DMS153 treated with DMSO at 0.1 percent for 48 hours (cell line): ENCODE measurements at regions not wholly inside any gene's neighbourhood (a gene's known extent, or its start where the extent isn't known, plus 50 kb on each side); places are given as distances from the start of the nearest gene placed in this dataset.
A peak's percentile ranks its signal among the peaks of the same experiment; 100 is the strongest.
"Not testable (repeated sequence)": the region's sequence is repeated elsewhere in the genome, so short reads cannot be mapped to it uniquely, and the experiment has no call there.

ENCODE experiments used
- DNase-seq: peaks from one replicate; lab custom pipeline; 2025; ENCODE audit not compliant: unreplicated experiment; lab: John Stamatoyannopoulos, UW

DNA sequence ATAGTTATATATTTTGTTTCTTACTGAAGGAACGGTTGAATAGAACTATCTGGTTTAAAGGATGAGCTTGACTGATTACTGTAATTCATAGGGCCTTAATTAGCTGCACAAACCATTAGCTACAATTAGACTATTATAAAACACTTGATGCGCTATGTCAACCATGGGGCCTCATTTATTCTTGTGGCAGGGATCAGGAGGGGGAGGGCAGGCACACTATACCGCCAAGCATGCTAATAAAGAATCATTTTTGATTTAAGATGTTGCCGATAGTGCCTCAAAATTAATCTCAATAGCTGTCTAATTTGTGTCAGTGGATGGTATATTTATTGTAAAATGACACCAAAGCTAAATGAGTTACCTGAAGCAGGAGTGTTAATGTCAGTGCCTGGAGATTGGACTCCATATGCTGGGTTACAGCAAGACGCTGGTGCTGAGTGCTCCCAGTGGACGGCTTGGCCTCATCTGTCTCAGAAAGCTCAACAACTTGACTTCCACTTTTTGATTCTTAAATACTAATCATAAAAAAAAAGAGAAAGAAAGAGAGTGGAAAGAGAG is 1007.0 kb upstream of the CELF4 start:
- DNase-seq, result no peak

DNA sequence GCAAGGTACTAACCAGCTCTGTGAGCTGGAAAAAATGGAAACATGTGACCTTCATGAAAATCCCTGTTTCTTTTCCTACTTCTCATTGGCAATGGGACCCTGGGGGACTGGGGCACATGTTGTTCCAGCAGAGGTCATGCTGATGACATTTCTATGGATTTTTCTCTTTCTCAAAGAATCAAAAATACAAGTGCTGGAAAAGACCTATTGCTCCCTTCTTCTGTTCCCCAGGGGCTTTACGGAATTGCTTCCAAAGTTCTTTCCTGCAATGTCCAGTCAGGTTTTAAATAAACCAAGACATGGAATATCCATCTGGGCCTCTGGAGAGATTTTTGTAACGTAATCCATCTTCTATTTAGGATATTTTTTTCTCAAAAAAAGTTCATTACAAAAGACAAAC is 1006.1 kb upstream of the CELF4 start:
- DNase-seq, result no peak

DNA sequence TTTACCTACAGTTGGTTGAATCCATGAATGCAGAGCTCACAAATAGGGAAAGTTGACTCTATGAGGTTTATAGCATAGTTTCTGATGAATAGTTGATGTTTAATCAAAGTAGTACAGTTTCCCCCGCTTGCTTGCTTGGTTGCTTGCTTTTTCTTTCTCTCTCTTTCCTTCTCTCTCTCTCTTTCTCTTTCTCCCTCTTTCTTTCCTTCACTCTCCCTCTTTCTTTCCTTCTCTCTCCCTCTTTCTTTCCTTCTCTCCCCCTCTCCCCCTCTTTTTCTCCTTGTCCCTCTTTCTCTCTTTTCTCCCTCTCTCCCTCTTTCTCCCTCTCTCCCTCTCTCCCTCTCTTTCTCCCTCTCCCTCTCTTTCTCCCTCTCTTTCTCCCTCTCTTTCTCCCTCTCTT is 999.9 kb upstream of the CELF4 start:
- DNase-seq, result no peak

DNA sequence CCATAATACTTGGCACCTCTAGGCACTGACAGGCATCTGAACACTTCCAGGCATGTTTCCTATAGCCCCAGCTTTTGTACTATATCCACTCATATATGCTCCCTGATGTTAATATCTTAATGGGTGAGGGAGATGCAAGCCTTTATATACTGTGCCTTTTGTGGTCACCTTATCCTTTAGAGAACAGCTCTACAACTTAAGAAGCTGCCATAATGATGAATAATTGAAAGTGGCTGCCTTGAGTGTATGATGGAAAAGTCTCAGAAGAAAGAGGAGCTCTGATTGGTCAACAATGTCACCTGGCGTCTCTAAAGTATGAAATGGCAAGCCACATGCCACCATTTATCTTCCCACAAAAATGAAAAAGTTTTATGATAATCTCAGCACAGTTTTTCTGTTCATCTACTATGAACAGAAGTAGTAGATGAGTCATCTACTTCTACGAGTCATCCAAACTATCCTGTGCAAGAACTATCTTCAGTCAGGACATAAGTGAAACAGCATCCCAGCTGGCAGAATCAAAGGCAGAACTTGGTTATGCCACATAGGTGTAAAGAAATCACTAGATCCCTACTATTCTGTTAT is 997.9 kb upstream of the CELF4 start:
- no peak for DNase-seq

DNA sequence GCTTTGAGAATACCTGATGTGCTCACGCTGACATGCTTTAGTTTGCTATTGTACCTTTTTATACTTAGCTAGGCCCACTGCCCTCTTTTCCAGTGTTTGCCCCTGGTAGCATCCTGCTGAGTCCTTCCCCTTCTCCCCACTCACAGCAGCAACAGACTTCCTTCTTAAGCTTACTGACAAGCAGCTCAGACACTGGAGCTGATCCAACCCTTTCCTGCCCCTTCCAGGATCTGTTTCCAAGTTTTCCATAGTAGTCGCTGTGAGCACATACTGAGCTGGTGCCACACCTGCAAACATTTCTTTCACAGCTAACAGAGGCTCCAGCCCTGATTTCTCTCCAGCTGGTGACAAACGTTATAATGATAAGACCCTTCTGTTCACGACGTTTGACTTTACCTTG is 991.4 kb upstream of the CELF4 start:
- DNase-seq, result no peak

DNA sequence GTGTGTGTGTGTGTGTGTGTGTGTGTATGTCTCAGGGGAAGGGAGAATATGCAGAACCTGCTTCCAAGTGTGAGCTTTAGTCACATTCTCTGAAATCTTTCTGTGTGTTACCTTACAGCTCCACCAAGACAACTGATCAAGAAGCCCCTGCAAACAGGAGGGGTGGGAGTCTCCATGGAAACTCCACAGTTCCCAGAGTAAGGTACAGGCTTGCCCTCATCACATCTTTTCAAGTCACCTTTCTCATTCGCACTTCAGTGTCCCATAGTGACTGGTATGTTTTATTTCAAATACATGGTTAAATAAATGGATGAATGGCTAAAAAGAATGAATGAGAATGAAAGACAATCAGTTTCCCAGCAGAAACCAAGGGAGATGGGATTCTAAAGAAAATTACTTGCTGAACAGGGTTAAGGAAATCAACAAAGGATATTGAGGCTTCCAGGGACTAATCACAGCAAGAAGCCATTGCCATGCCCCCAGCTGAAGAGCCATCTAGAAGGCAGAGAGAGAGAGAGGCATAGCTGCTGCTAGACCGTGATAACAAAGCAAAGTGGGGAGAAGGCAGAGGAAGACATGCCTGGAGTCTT is 987.2 kb upstream of the CELF4 start:
- no peak for DNase-seq

DNA sequence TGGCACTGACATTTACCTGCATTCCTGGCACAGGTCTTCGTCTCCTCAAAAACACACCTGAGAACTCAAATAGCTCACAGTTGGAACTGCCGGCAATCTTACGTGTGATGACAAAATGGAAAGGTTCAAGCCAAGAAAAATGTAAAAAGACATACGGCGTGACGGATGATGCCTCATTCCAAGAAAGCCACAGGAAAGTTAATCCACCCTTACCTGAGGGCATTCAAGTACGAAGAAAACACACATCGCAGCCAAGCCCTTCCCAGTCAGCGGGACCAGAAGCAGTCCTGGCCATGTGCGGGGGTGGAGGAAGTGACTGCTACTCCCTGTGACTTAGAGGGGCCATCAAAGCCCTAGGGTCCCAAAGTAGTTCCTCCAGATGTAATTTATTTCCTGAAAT is 986.3 kb upstream of the CELF4 start:
- no peak for DNase-seq

DNA sequence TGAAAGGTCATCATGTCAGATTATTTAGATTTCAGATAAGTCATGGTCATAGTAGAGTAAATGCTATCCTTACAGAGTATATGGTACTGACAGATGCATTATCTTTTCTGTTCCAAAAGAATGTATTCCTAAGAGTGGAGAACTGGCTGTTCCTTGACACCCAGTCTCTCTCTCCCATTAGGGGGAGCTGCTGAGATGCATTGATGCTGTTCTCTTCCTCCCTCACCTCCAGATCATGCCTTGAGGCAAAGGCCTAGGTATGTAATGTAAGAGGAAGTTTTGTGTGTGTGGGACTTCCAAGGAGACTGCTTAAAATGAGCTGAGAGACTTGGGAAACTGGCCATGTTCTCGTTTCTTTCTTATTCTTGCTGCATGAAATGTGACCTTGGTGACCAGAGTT is 979.5 kb upstream of the CELF4 start:
- no peak for DNase-seq

DNA sequence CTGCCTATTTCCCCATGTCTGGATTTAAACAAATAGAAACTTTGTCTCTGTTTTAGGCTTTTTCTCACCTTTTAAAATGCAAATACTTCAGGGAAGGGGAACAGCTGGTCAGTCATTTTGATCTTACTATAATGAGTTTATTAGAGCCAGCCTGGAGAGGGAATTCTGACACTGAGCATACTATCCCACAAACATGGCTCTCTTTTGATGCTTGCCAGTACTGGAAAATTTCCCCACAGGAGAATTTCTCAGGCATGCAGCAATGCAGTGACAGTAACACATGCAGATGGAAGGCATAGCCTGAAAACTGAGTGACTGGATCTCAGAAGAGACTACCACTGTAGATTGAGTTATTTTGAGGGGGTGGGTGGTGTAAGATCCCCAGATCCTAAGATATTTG is 974.3 kb upstream of the CELF4 start:
- DNase-seq, result no peak

DNA sequence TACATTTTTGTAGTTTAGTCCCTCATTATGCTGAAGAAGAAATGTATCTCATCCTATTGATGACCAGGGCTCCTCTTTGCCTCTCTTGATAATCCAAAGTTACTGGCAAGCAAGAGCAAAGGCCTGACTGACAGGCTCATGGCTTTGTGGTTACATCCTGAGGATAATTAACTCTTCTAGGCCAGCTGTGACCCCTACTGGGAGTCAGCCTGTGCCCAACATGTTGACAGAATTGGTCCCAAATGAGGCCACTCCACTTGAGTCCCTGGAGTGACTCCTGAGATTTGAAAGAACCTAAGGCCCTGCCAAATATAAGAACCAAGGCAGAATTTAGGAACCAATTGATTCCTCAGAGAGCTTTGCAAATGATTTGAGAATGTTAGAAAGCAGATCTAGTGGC is 973.8 kb upstream of the CELF4 start:
- no peak for DNase-seq

DNA sequence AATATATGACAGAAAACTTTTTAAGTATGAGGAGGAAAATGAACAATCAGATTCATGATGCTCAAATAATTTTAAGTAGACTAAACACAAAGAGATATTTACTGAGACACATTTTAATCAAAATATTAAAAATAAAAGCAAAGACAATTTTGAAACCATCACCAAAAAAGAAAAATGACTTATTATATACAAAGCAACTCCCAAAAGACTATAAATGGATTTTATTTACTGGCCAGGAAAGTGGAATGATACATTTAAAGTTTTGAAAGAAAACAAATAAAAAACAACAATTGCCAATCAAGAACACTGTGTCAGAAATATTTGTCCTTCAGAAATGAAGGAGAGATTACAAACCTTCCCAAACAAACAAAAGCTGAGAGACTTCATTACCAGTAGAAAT is 968.5 kb upstream of the CELF4 start:
- no peak for DNase-seq

DNA sequence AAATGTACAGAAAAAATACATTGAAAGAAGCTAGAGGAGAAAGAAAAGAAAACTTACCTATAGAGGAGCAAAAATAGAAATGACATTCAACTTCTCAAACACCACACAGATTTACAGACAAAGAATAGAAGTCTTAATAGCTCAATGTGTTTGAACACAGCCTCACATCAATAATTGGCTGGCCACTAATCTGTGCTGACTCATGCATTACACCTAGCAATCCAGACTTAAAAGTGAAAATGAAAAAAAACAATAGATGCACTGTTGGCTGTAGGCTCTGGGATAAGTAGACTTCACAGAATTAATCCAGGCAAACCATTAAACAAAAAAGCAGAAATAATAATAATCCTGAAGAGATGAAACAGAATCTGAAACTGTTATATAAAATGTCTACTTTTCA is 961.3 kb upstream of the CELF4 start:
- no peak for DNase-seq

DNA sequence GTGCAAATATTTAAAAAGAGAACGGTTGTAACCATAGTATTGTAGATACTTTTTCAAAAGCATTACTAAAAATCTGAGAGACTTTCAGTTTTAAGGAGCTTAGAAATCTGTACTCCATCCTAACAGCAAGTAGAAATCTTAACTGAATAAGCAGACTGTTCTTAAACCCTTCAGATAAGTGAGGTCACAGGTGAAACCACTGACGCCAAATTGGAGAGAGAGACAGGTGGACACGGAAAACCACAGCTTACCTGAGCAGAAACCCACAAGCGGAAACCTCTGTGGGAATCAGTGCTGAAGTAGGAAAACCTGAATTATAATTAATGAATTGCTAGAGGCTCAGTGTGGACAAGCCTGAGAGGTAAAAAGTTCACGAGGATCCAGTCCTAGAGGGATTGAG is 959.4 kb upstream of the CELF4 start:
- no peak for DNase-seq

DNA sequence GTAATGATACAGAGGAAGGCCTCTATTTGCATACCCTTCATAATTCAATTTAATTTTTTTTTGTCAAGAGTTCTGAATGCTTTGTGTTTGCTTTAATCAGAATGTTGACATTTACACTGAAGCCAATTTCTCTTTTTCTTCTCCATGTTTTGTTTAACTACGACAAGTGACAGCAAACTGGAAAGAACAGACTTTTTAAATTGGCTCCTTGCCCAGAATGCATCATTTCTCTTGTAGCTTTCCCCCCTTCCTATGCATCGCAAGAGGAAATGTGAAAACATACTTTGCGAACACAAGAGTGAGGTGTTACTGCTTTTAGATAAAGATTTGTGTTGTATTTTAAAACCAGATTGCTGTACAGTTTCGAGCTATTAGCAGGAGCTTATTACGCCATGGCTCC is 955.2 kb upstream of the CELF4 start:
- peak; percentile 60 for DNase-seq

DNA sequence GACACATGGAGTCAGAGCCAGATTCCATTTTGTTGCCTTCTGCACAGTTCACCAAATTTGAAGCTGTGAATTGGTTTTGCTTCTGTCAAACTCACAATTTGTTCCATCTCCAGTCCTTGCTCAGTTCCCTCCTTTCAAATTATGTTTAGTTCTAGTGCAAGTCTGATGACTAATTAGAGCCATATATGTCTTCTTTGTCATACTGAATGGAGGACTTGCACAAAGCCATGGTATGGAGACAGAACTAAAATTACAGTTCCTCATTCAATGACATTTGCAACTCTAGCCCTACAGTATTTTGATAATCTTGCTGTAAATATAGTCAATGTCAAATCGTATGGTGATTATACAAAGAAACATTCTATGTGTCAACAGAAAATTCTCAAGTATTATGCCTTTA is 936.9 kb upstream of the CELF4 start:
- DNase-seq, result no peak

DNA sequence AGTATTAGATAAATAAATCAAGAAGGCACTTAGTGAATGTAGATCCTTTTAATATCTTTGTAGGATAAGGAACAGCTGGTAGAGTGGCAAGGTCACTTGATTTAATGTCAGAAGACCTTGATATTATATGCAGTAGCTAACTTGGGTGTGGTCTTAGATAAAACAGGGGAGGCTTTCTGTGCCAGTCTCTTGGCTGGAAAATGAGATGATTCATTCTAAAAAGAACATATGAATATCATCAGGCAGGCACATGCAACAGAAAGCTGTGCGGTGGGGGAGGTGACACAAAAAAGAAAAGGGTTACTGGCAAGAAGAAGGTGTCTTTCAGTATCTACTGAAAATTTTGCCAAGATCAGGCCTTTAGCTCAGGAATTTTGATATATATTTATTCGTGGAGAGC is 931.7 kb upstream of the CELF4 start:
- DNase-seq, result no peak

DNA sequence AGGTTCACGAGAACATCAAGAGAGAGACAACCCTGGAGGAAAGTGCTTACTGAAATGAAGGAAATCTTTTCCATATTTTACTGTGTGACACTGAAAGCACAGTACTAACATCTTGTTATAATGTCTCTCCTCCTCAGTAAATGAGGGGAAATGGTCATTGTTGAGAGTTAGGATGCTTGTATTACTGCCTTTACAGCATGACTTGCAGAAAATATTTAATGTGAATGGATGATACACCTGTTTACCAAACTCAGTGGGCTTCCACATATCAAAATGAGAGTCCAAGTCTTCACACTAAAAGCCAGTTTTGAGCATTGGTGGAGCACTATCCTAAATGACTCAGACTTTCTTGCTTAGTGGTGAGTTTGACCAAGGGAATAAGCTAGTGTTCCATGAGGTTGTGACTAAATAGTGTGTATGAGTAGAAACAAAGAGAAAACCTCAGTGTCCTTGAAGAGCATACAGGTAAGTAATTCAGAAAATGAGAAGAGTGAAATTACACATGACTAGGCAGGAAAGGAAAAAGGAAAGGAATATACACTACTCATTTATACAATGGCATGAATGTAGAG is 930.7 kb upstream of the CELF4 start:
- no peak for DNase-seq

DNA sequence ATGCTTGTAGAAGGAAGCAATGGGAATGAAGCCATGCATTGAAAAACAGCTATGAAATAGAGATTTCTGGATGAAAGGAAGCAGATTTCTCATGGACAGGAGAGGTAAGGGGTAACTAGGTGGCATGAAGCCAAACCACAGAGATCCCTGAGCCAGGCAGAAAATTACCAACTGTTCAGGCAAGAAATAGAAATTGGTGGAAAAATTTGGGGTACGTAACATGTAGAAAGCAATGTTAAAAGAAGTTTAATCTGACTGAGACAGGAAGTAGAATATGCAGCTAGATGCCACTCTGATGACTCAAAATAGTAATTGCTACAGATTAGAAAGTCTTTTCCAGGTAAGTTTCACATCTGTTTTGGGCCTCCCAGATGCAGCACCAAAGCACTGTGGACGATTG is 928.5 kb upstream of the CELF4 start:
- no peak for DNase-seq

DNA sequence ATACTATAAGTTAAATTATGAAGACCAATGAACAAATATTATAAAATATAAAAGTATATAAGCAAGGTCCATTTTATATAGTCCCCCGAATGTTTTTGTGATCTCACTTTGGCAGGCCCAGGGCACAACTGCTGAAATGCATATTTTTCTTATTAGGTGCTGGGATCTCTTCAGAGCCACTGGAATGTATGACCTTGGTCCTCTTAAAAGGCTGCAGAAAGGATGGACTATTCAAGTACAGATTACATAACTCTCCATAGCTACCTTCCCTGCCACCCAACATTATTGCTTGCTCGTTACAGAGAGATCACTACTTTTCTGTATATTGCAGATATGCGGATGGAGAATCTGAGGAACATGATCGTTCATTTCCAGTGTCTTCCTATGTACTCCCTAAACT is 925.6 kb upstream of the CELF4 start:
- no peak for DNase-seq

DNA sequence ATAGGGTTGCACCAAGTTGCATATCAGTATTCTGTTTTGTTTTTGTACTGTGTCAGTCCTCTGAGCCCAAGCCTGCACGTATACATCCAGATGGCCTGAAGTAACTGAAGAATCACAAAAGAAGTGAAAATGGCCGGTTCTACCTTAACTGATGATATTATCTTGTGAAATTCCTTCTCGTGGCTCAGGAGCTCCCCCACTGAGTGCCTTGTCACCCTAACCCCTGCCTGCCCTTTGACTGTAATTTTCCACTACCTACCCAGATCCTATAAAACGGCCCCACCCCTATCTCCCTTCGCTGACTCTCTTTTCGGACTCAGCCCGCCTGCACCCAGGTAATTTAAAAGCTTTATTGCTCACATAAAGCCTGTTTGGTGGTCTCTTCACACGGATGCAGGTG is 924.1 kb upstream of the CELF4 start:
- DNase-seq, result not testable (repeated sequence)

DNA sequence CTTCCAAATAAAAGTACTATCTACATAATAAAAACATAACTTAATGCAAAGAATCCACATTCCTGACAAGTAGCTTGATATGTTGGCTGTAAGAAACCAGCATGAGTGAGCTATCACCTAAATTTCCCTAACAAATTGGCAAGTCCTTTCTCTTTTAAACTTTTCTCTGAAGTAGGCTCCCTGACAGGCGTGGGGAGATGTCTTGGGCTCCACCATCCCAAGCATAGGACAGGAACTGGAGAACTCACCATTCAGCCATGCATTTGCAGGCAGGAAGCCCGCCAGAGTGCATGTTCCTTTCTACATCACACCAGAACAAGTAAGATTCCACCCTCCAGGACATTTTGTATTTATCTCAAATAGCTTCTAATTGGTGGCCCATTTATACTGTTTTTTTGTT is 921.9 kb upstream of the CELF4 start:
- DNase-seq, result no peak

DNA sequence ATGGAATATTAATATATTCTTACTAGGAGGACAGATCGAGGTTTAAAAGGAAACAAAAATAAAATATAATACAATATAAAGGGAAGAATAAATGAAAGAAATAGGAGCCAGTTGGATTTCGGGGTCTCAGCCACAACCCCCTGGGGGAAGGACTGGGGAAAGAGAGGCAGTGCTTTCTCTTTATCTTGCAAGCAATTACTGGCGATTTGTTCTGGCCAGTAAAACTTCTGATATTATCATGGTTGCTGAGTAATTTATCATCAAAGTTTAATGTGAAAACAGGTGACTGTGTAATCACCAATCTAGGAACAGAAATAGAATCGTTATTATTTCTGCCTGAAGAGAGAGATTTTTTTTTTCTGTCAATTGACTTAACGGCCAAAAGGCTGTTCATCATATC is 917.7 kb upstream of the CELF4 start:
- no peak for DNase-seq

DNA sequence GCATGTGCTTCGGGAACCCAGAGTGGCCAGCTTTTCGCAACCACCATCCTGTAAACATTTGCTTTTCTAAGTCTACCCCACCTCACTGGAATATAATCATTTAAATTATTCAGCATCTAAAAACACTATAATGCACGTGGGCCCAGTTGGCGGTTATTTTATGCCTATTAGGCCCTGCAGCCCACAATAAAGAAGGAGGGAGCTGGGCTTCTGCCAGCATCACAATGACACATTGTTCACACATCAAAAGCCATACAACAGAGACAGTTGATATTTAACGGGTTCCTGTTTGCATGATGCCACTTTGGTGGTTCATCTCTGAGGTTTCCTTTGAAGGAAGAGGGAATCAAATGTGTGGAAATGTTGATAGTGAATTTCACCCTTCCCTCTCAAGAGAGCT is 916.0 kb upstream of the CELF4 start:
- DNase-seq, result no peak
